ENCODE measurements at regions not wholly inside any gene's neighbourhood (a gene's known extent, or its start where the extent isn't known, plus 50 kb on each side); places are given as distances from the start of the nearest gene placed in this dataset.
"Not testable (repeated sequence)": the region's sequence is repeated elsewhere in the genome, so short reads cannot be mapped to it uniquely, and the experiment has no call there.

GRCh38 chr13:59047546-59047945 is 1116.2 kb downstream of the DIAPH3 start:
- H3K4me1 ChIP-seq = no peaks in the 10 kb centered on the region
- H3K27ac ChIP-seq = no peak overlapping the region
- TF ChIP-seq CTCF (IDR thresholded peaks at IDR 0.05) = no peak
- H3K36me3 ChIP-seq (ENCODE audit: control insufficient read depth, insufficient read depth, low read length) = no peaks in the 10 kb centered on the region
- no peak overlapping the region for H2AFZ ChIP-seq
- H3K9me3 ChIP-seq (ENCODE audit: control insufficient read depth, low read length) = no peaks in the 10 kb centered on the region
- H3K79me2 ChIP-seq = no peaks in the 10 kb centered on the region
- H3K9ac ChIP-seq = no peak overlapping the region
- H3K4me3 ChIP-seq (ENCODE audit: low read depth, low read length) = no peak overlapping the region
- no peak overlapping the region for H3K4me2 ChIP-seq (ENCODE audit: low read length)
- no peaks in the 10 kb centered on the region for H3K27me3 ChIP-seq (ENCODE audit: control insufficient read depth, insufficient read depth, low read length)

GRCh38 chr13:59061621-59062020 is 1102.1 kb downstream of the DIAPH3 start:
- Histone ChIP-seq H3K27me3 (ENCODE audit: control insufficient read depth, insufficient read depth, low read length) (no peaks in the 10 kb centered on the region), H3K4me2 (ENCODE audit: low read length) (no peak overlapping the region), H3K4me1 (no peaks in the 10 kb centered on the region), H3K4me3 (ENCODE audit: low read depth, low read length) (no peak overlapping the region), H3K27ac (no peak overlapping the region), H3K9ac (no peak overlapping the region), H3K36me3 (ENCODE audit: control insufficient read depth, insufficient read depth, low read length) (no peaks in the 10 kb centered on the region), H3K79me2 (no peaks in the 10 kb centered on the region), H2AFZ (no peak overlapping the region), H3K9me3 (ENCODE audit: control insufficient read depth, low read length) (no peaks in the 10 kb centered on the region)
- no peak for TF ChIP-seq CTCF (IDR thresholded peaks at IDR 0.05)

GRCh38 chr13:59064042-59064441 is 1099.7 kb downstream of the DIAPH3 start:
- Histone ChIP-seq H3K27me3 (ENCODE audit: control insufficient read depth, insufficient read depth, low read length) (no peaks in the 10 kb centered on the region), H3K27ac (no peak overlapping the region), H3K9ac (no peak overlapping the region), H2AFZ (no peak overlapping the region), H3K36me3 (ENCODE audit: control insufficient read depth, insufficient read depth, low read length) (no peaks in the 10 kb centered on the region), H3K79me2 (no peaks in the 10 kb centered on the region), H3K4me1 (no peaks in the 10 kb centered on the region), H3K4me2 (ENCODE audit: low read length) (no peak overlapping the region), H3K4me3 (ENCODE audit: low read depth, low read length) (no peak overlapping the region), H3K9me3 (ENCODE audit: control insufficient read depth, low read length) (no peaks in the 10 kb centered on the region)
- no peak for TF ChIP-seq CTCF (IDR thresholded peaks at IDR 0.05)

- H3K27me3 ChIP-seq (ENCODE audit: control insufficient read depth, insufficient read depth, low read length) = not testable (repeated sequence)
Observed at GRCh38 chr13:59076386-59076785, 1087.3 kb downstream of the DIAPH3 start.

GRCh38 chr13:59086147-59086546 is 1077.6 kb downstream of the DIAPH3 start:
- no peak overlapping the region for H3K4me3 ChIP-seq (ENCODE audit: low read depth, low read length)
- H3K9ac ChIP-seq = no peak overlapping the region
- no peak overlapping the region for H3K4me2 ChIP-seq (ENCODE audit: low read length)
- no peak overlapping the region for H3K27ac ChIP-seq
- H3K9me3 ChIP-seq (ENCODE audit: control insufficient read depth, low read length) = no peaks in the 10 kb centered on the region
- no peak overlapping the region for H2AFZ ChIP-seq
- H3K27me3 ChIP-seq (ENCODE audit: control insufficient read depth, insufficient read depth, low read length) = no peaks in the 10 kb centered on the region
- H3K79me2 ChIP-seq = no peaks in the 10 kb centered on the region
- no peak for TF ChIP-seq CTCF (IDR thresholded peaks at IDR 0.05)
- H3K36me3 ChIP-seq (ENCODE audit: control insufficient read depth, insufficient read depth, low read length) = no peaks in the 10 kb centered on the region
- H3K4me1 ChIP-seq = no peaks in the 10 kb centered on the region

More at GRCh38 chr13:59076386-59076785, 1087.3 kb downstream of the DIAPH3 start:
- H3K4me2 ChIP-seq (ENCODE audit: low read length); H3K4me3 ChIP-seq (ENCODE audit: low read depth, low read length); H3K9me3 ChIP-seq (ENCODE audit: control insufficient read depth, low read length); H3K27ac ChIP-seq; H3K4me1 ChIP-seq; H3K79me2 ChIP-seq; H2AFZ ChIP-seq; H3K36me3 ChIP-seq (ENCODE audit: control insufficient read depth, insufficient read depth, low read length); H3K9ac ChIP-seq: not testable (repeated sequence)
